HG03045 (cell line): ENCODE measurements at regions not wholly inside any gene's neighbourhood (a gene's known extent, or its start where the extent isn't known, plus 50 kb on each side); places are given as distances from the start of the nearest gene placed in this dataset.
A peak's percentile ranks its signal among the peaks of the same experiment; 100 is the strongest.

Source experiments
- ATAC-seq: cut with Tn5 transposase; IDR thresholded peaks from one replicate; pipeline ENCODE4 v1.9.1; 2021; ENCODE audit warnings: mild to moderate bottlenecking, moderate library complexity; ENCODE audit not compliant: unreplicated experiment

DNA sequence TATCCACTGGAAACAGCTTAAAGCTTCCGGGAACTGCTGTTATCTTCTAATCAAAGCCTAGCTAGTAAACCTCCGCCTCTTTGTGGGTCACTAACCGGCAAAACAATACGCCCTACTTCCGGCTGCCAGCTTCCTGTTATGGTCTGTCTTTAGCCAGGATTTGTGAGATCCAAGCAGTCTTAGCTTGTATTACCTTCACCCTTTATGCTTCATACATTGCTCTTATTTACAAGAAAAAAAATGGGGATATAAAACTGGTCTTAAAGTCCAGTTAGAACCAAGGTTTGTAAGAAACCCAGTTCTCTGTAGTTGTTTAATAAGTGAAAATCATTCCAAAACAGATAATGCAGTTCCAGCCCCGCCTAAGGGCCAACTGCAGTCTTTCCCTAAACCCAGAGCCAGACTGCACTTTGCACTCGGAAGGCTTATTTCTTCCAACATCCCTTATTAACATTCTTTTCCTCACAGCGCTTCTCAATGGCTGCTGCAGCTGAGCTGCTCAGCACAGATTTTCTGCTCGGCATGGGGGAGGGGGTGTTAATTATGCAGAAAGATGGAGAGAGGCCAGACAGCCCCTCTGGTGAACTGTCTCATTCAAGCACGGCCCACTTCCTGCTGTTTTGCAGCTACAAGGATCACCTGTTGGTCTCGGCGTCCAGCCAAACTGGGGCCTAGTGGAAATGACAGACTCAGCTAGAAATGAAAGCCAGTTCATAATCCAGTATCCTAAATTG is 368.4 kb downstream of the KLF12 start:
- peak; percentile 71 for ATAC-seq

DNA sequence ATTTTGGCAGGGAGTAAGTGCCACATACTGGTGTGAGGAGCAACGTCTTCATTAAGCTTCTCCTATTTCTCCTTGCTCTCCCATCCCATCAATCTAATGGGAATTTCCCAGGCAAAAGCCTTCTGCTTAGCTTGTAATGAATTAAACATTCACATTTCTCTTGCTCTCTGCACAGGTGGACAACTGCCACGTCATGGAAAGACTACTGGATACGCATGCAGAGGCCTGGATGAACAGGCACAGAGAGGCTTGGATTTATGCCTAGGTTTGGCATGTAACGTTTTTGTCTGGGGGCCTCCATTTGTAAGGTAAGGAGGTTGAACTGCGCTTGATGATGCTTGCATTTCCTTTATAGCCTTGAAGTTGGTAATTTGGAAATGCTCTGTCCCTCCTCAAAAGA is 374.8 kb downstream of the KLF12 start:
- ATAC-seq, result no peak

DNA sequence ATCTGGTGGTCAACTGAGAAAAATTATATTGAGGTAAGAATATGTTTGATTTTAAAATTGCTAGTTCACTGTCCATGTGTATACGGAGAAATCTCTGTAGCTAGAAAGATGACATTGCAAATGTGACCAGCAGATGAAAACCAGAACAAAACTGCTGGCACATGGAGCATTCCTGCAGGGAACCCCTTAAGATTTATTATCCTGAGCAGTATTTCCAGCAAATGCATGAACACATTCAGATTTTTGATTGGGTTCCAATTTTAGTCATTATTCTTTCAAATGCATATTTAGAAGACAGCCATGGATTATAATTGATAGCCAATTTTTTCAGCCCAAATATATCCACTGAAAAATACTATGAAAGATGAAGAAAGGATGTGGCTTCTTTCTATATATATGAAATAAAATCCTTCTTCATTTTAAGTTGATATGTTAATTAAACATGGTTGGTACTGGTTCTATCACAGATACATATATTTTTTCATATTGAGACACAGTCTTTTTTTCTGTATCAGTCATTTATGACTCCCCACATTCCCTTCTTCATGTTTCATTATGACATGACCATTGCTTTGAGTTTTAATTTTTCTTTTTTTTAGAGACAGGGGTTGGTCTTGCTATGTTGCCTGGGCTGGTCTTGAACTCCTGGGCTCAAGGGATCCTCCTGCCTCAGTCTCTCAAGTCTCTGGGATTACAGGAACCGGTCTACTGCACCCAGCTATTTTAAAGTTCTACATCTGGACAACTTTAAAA is 376.5 kb downstream of the KLF12 start:
- no peak for ATAC-seq

- no peak for ATAC-seq
These were observed 379.4 kb downstream of the KLF12 start for GRCh38 chr13:73754727-73755292.

- no peak for ATAC-seq
These were observed 380.0 kb downstream of the KLF12 start for GRCh38 chr13:73754241-73754640.

DNA sequence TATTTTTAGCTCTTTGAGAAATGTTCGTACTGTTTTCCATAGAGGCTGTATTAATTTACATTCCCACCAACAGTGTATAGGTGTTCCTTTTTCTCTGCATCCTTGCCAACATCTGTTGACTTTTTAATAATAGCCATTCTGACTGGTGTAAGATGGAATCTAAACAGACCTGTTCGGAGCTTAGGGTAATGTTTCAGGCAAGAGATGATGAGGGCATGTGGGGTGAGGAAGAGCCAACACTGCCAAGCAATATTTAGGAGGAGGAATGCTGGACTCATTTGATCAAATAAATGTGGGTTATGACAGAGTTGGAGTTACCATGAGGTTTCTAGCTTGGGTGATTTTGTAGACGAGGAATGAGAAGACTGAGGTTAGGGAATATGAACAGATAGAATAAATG is 382.9 kb downstream of the KLF12 start:
- ATAC-seq, result no peak

DNA sequence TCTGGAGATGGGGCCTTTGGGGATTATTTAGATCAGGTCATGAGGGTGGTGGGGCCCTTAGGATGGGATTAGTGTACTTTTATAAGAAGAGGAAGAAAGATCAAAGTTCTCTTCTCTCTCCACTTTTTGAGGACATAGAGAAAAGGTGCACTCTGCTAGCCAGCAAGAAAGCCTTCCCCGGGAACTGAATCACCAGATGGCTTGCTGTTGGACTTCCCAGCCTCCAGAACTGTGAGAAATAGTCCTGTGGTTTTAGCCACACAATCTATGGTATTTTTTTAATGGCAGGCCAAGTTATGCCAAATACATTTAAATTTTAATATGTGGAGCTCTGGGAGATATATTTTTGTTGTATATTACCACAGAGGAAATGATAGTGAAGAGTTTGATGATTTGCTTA is 385.8 kb downstream of the KLF12 start:
- no peak for ATAC-seq

DNA sequence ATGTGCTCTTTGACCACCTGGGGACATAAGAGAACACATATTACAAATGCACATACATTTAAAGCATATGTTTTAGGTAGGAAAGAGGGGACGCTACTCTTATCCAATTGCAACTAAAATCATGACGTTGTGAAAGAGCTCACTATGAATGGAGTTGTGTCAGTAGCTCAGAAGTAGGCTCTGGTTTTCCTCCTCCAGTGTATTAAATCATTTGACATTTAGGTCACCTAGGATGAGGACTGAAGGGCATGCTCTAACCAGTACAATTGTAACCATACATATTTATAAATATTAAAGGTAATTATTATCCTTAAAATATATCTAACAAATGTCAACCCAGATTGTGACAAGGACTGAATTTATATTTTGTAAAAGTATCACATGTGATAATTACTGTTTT is 389.0 kb downstream of the KLF12 start:
- no peak for ATAC-seq

- ATAC-seq, result no peak
These were observed 391.2 kb downstream of the KLF12 start for GRCh38 chr13:73742982-73743381.

- no peak for ATAC-seq
These were observed 392.5 kb downstream of the KLF12 start for GRCh38 chr13:73741742-73742141.

- no peak for ATAC-seq
These were observed 393.1 kb downstream of the KLF12 start for GRCh38 chr13:73741111-73741510.

- no peak for ATAC-seq
These were observed 393.5 kb downstream of the KLF12 start for GRCh38 chr13:73740666-73741065.

DNA sequence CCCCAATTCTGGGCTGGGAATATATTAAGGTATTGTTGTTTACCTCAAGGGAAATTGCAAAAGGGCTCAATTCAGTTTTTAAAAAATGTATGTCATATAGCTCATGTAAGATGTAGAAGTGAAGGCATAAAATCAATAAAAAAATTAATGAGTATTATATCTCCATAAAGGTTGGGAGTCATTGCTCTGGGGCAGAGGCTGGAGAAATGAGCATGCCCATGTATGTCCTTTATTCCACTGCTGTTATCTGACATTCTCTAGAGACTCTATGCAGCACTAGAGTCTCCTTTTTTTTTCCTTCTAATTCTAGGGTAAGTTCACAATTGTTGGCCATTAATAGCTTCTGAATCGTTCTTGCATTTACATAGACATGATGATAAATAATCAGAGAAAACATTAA is 394.8 kb downstream of the KLF12 start:
- no peak for ATAC-seq

DNA sequence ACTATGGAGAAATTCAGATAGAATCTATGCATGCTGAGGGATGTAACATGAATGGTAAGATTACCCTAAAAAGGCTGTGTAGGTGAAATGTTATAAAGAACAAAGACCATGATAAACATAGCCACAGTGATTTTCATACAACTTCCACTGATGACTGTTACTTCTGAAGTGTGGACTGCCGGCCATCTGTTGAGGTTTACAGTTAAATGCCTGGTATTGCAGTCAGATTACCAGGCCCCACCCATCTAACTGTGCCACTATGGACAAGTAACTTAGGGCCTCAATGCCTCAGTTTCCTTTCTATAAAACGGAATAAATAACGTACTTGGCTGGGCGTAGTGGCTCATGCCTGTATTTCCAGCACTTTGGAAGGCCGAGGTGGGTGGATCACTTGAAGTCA is 395.6 kb downstream of the KLF12 start:
- ATAC-seq, result no peak

- no peak for ATAC-seq
These were observed 397.0 kb downstream of the KLF12 start for GRCh38 chr13:73737214-73737613.

- ATAC-seq, result no peak
These were observed 400.5 kb downstream of the KLF12 start for GRCh38 chr13:73733706-73734105.

DNA sequence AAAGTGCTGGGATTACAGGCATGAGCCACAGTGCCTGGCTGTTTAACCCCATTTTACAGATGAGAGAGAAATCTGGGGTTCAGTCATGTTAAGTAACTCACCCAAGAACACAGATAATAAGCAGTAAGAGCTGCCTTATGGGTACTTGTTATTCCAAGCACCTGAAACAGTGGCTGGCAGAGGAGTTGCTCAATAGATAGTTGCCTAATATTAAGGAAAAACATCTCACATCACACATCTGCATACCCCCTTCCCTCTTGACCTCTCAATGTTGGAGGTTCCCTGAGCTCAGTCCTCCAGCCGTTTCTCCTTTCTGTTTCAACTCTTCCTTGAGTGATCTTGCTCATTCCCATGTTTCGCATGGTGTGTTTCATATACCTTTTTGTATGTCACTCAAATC is 401.9 kb downstream of the KLF12 start:
- no peak for ATAC-seq

GRCh38 chr13:73731564-73731963 is 402.6 kb downstream of the KLF12 start:
- no peak for ATAC-seq

DNA sequence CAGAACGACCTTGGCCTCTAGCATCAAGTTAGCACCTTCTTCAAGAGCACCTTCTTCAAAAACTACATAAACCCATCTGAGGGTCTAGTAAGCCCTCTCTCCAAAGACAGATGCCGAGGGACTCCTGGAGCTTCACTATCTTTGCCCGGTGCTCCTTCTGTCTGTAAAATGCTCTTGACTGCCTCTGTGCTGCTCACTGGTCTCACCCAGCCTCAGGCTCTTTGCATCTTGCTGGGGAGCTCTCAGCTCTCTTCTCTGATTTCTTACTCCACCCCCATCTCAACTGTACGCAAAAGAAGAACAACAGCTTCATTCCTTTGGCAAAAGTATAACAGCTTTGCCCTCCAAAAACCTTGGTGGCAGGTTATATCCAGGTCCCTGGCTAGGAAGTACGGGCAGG is 404.2 kb downstream of the KLF12 start:
- no peak for ATAC-seq

- no peak for ATAC-seq
These were observed 405.2 kb downstream of the KLF12 start for GRCh38 chr13:73729046-73729445.

GRCh38 chr13:73722120-73722519 is 412.1 kb downstream of the KLF12 start:
- ATAC-seq, result peak; percentile 83

- no peak for ATAC-seq
These were observed 412.6 kb downstream of the KLF12 start for GRCh38 chr13:73721571-73721970.
